PC-9 (cell line): ENCODE measurements at regions not wholly inside any gene's neighbourhood (a gene's known extent, or its start where the extent isn't known, plus 50 kb on each side); places are given as distances from the start of the nearest gene placed in this dataset.

Experiments used
- BruUV-seq: library from RNA; stranded (reverse); fragments of 400-500 nt; replicated peaks from 2 replicates; lab custom pipeline; 2021; lab: Mats Ljungman, UMichigan
- CTCF ChIA-PET: fragments of 300-600 bp; sonication (Branson Sonifier 250); formaldehyde crosslinking; loops from one replicate; lab custom pipeline; 2022; ENCODE audit warnings: antibody characterized with exemption; lab: Charles Lee
- POLR2A ChIA-PET: fragments of 300-600 bp; sonication (Branson Sonifier 250); formaldehyde crosslinking; loops from one replicate; lab custom pipeline; 2022; ENCODE audit warnings: antibody characterized with exemption; ENCODE audit not compliant: unreplicated experiment; lab: Charles Lee
- DNase-seq, 2 experiments: peaks; one replicate each; pipeline versions ENCODE4 v3.0.0 to v3.0.0-alpha.2; 2015 to 2022; ENCODE audit warnings: mixed read lengths in 1 of 2
- H2AFZ ChIP-seq: fragments of 200-600 bp; sonication (generic); 2 replicates; pipeline ENCODE4 v1.8.1; 2017; ENCODE audit warnings: antibody characterized with exemption
- H3F3A ChIP-seq: fragments of 200-600 bp; sonication (generic); 2 replicates; pipeline ENCODE4 v1.8.1; 2017; ENCODE audit warnings: antibody characterized with exemption, mild to moderate bottlenecking, low read depth; ENCODE audit not compliant: insufficient read depth
- H3K27ac ChIP-seq: fragments of 200-600 bp; sonication (generic); 2 replicates; pipeline ENCODE4 v1.6.1; 2016; ENCODE audit warnings: mixed run types
- H3K27me3 ChIP-seq: fragments of 200-600 bp; sonication (generic); 2 replicates; pipeline ENCODE4 v1.6.1; 2016; ENCODE audit warnings: low read depth, mixed run types; ENCODE audit not compliant: insufficient read depth
- H3K36me3 ChIP-seq: fragments of 200-600 bp; sonication (generic); 2 replicates; pipeline ENCODE4 v1.6.1; 2016; ENCODE audit warnings: low read depth, mixed run types
- H3K4me1 ChIP-seq: fragments of 200-600 bp; sonication (generic); replicated peaks from 2 replicates; pipeline ENCODE4 v1.6.1; 2016; ENCODE audit warnings: mixed run types; ENCODE audit not compliant: insufficient read depth
- H3K4me2 ChIP-seq: fragments of 200-600 bp; sonication (generic); 2 replicates; pipeline ENCODE4 v1.6.1; 2017; ENCODE audit warnings: mixed run types
- H3K4me3 ChIP-seq: fragments of 200-600 bp; sonication (generic); 2 replicates; pipeline ENCODE4 v1.6.1; 2016; ENCODE audit warnings: mixed run types
- H3K79me2 ChIP-seq: fragments of 200-600 bp; sonication (generic); 2 replicates; pipeline ENCODE4 v1.6.1; 2017; ENCODE audit warnings: low read depth, mixed run types
- H3K9me2 ChIP-seq: fragments of 200-600 bp; sonication (generic); 2 replicates; pipeline ENCODE4 v1.8.1; 2017; ENCODE audit warnings: mild to moderate bottlenecking; ENCODE audit not compliant: insufficient read depth
- H3K9me3 ChIP-seq: fragments of 200-600 bp; sonication (generic); 2 replicates; pipeline ENCODE4 v1.8.1; 2016; ENCODE audit warnings: low read depth; ENCODE audit not compliant: insufficient read depth
- H4K20me1 ChIP-seq: fragments of 200-600 bp; sonication (generic); 2 replicates; pipeline ENCODE4 v1.8.1; 2017; ENCODE audit not compliant: insufficient read depth
- CTCF ChIP-seq: fragments of 200-600 bp; sonication (generic); conservative IDR thresholded peaks from 2 replicates; pipeline ENCODE4 v1.6.1; 2017; ENCODE audit warnings: mixed run types, antibody characterized with exemption, mild to moderate bottlenecking, moderate library complexity
- EZH2 ChIP-seq: fragments of 200-600 bp; sonication (generic); IDR thresholded peaks from 2 replicates; pipeline ENCODE4 v1.8.0; 2017; ENCODE audit warnings: antibody characterized with exemption, low read depth
- intact Hi-C: fragments of 100-400 bp; cut with micrococcal nuclease; formaldehyde crosslinking; loops from one replicate; pipeline ENCODE4 v1.10.0; 2022; ENCODE audit not compliant: unreplicated experiment

- Histone ChIP-seq H3K27ac (no peak overlapping the region), H3K79me2 (no peaks in the 10 kb centered on the region), H3K9me2 (no peaks in the 10 kb centered on the region), H3K4me3 (no peak overlapping the region), H4K20me1 (no peaks in the 10 kb centered on the region), H3K4me2 (no peak overlapping the region), H3F3A (no peaks in the 10 kb centered on the region; the same call in 1 of the 2 replicates), H3K9me3 (no peaks in the 10 kb centered on the region), H3K4me1 (peaks cover 6% of the 10 kb centered on the region; the same call in 1 of the 2 replicates), H3K27me3 (no peaks in the 10 kb centered on the region), H3K36me3 (no peaks in the 10 kb centered on the region), H2AFZ (no peak overlapping the region)
- intact Hi-C loops, result no loop called here
- no peak for DNase-seq
- TF ChIP-seq EZH2 (no peak), CTCF (no peak)
- CTCF ChIA-PET, result no interaction called here
- BruUV-seq, result no TSS peak
- POLR2A ChIA-PET, result no interaction called here
Observed at GRCh38 chr17:14733376-14733775, 432.5 kb downstream of the HS3ST3B1 start.

- no peaks in the 10 kb centered on the region for H3K9me3 ChIP-seq
- H3K4me2 ChIP-seq, result no peak overlapping the region
- no peaks in the 10 kb centered on the region for H3K79me2 ChIP-seq
- H3K27ac ChIP-seq, result no peak overlapping the region
- ChIA-PET CTCF (no interaction called here), POLR2A (no interaction called here)
- H3K4me3 ChIP-seq, result no peak overlapping the region
- no peaks in the 10 kb centered on the region for H3K4me1 ChIP-seq
- intact Hi-C loops, result no loop called here
- TF ChIP-seq EZH2, result no peak
- no peak for TF ChIP-seq CTCF
- DNase-seq, result no peak
- no TSS peak for BruUV-seq
- H3K9me2 ChIP-seq, result no peaks in the 10 kb centered on the region
- no peaks in the 10 kb centered on the region for H4K20me1 ChIP-seq
- H3F3A ChIP-seq, result no peaks in the 10 kb centered on the region
- no peak overlapping the region for H2AFZ ChIP-seq
- H3K36me3 ChIP-seq, result no peaks in the 10 kb centered on the region
- H3K27me3 ChIP-seq, result no peaks in the 10 kb centered on the region
Observed at GRCh38 chr17:14732211-14732610, 431.3 kb downstream of the HS3ST3B1 start.

- Histone ChIP-seq H3K27ac (no peak overlapping the region), H4K20me1 (no peaks in the 10 kb centered on the region), H3K4me2 (no peak overlapping the region), H2AFZ (no peak overlapping the region), H3K36me3 (no peaks in the 10 kb centered on the region), H3K27me3 (no peaks in the 10 kb centered on the region), H3K9me2 (no peaks in the 10 kb centered on the region), H3K4me1 (no peaks in the 10 kb centered on the region), H3K79me2 (no peaks in the 10 kb centered on the region), H3K9me3 (no peaks in the 10 kb centered on the region), H3K4me3 (no peak overlapping the region), H3F3A (no peaks in the 10 kb centered on the region)
- intact Hi-C loops, result no loop called here
- TF ChIP-seq EZH2 (no peak), CTCF (no peak)
- no peak for DNase-seq
- ChIA-PET CTCF (no interaction called here), POLR2A (no interaction called here)
- no TSS peak for BruUV-seq
Observed at GRCh38 chr17:14731591-14731990, 430.7 kb downstream of the HS3ST3B1 start.
